ENCODE measurements at regions not wholly inside any gene's neighbourhood (a gene's known extent, or its start where the extent isn't known, plus 50 kb on each side); places are given as distances from the start of the nearest gene placed in this dataset.

- peak; percentile 75 for DNase-seq
Observed at GRCh38 chr10:6667679-6668270, 87.7 kb upstream of the PRKCQ start.

- DNase-seq: no peak
Observed at GRCh38 chr10:6667150-6667549, 87.1 kb upstream of the PRKCQ start.

GRCh38 chr10:6665847-6666246, 85.8 kb upstream of the PRKCQ start:
- DNase-seq: no peak

- no peak for DNase-seq
Observed at GRCh38 chr10:6660460-6660859, 80.4 kb upstream of the PRKCQ start.

- no peak for DNase-seq
Observed at GRCh38 chr10:6659451-6659850, 79.4 kb upstream of the PRKCQ start.

- no peak for DNase-seq
Observed at GRCh38 chr10:6657669-6658068, 77.6 kb upstream of the PRKCQ start.

GRCh38 chr10:6657196-6657595, 77.1 kb upstream of the PRKCQ start:
- DNase-seq: no peak

GRCh38 chr10:6654571-6654970, 74.5 kb upstream of the PRKCQ start:
- DNase-seq: no peak

GRCh38 chr10:6650586-6650985, 70.5 kb upstream of the PRKCQ start:
- DNase-seq: no peak

- no peak for DNase-seq
Observed at GRCh38 chr10:6649903-6650302, 69.8 kb upstream of the PRKCQ start.

- DNase-seq: peak; percentile 9
Observed at GRCh38 chr10:6648894-6649720, 69.0 kb upstream of the PRKCQ start.

GRCh38 chr10:6647811-6648526, 67.9 kb upstream of the PRKCQ start:
- DNase-seq: peak; percentile 76

GRCh38 chr10:6643962-6644361, 63.9 kb upstream of the PRKCQ start:
- no peak for DNase-seq

GRCh38 chr10:6642876-6643275, 62.8 kb upstream of the PRKCQ start:
- no peak for DNase-seq

- no peak for DNase-seq
Observed at GRCh38 chr10:6640433-6641040, 60.5 kb upstream of the PRKCQ start.

GRCh38 chr10:6637053-6637452, 57.0 kb upstream of the PRKCQ start:
- no peak for DNase-seq

- DNase-seq: no peak
Observed at GRCh38 chr10:6635784-6636183, 55.7 kb upstream of the PRKCQ start.
